NCI-H1105 treated with DMSO at 0.1 percent for 48 hours (cell line): ENCODE measurements at regions not wholly inside any gene's neighbourhood (a gene's known extent, or its start where the extent isn't known, plus 50 kb on each side); places are given as distances from the start of the nearest gene placed in this dataset.

Experiments used
- DNase-seq: peaks from one replicate; lab custom pipeline; 2025; lab: John Stamatoyannopoulos, UW

GRCh38 chr5:81855591-81855990 is 104.7 kb upstream of the SSBP2 start:
- DNase-seq = peak; percentile 21

- DNase-seq = no peak
Observed at GRCh38 chr5:81854915-81855314, 104.0 kb upstream of the SSBP2 start.

GRCh38 chr5:81854485-81854884 is 103.6 kb upstream of the SSBP2 start:
- DNase-seq = no peak

- no peak for DNase-seq
Observed at GRCh38 chr5:81853030-81853357, 102.1 kb upstream of the SSBP2 start.

GRCh38 chr5:81852291-81853029 is 101.6 kb upstream of the SSBP2 start:
- DNase-seq = peak; percentile 10

- DNase-seq = peak; percentile 84
Observed at GRCh38 chr5:81851481-81852178, 100.7 kb upstream of the SSBP2 start.

GRCh38 chr5:81850501-81851357 is 99.8 kb upstream of the SSBP2 start:
- DNase-seq = no peak

GRCh38 chr5:81849770-81850367 is 99.0 kb upstream of the SSBP2 start:
- no peak for DNase-seq

GRCh38 chr5:81848362-81848880 is 97.5 kb upstream of the SSBP2 start:
- DNase-seq = no peak

GRCh38 chr5:81846301-81846700 is 95.4 kb upstream of the SSBP2 start:
- no peak for DNase-seq

GRCh38 chr5:81843845-81844244 is 92.9 kb upstream of the SSBP2 start:
- no peak for DNase-seq

GRCh38 chr5:81842795-81843398 is 92.0 kb upstream of the SSBP2 start:
- no peak for DNase-seq

GRCh38 chr5:81839034-81839433 is 88.1 kb upstream of the SSBP2 start:
- no peak for DNase-seq

- no peak for DNase-seq
Observed at GRCh38 chr5:81838307-81838906, 87.5 kb upstream of the SSBP2 start.

- no peak for DNase-seq
Observed at GRCh38 chr5:81837667-81838306, 86.9 kb upstream of the SSBP2 start.

- DNase-seq = no peak
Observed at GRCh38 chr5:81835814-81836367, 85.0 kb upstream of the SSBP2 start.

- no peak for DNase-seq
Observed at GRCh38 chr5:81834021-81834660, 83.2 kb upstream of the SSBP2 start.

GRCh38 chr5:81830596-81830995 is 79.7 kb upstream of the SSBP2 start:
- no peak for DNase-seq

- no peak for DNase-seq
Observed at GRCh38 chr5:81829242-81829641, 78.3 kb upstream of the SSBP2 start.

GRCh38 chr5:81827500-81827899 is 76.6 kb upstream of the SSBP2 start:
- no peak for DNase-seq
